ENCODE measurements at regions not wholly inside any gene's neighbourhood (a gene's known extent, or its start where the extent isn't known, plus 50 kb on each side); places are given as distances from the start of the nearest gene placed in this dataset.
"Not testable (repeated sequence)": the region's sequence is repeated elsewhere in the genome, so short reads cannot be mapped to it uniquely, and the experiment has no call there.

- H3K79me2 ChIP-seq (ENCODE audit: insufficient read depth, low read length); H3K9me2 ChIP-seq (ENCODE audit: insufficient read depth); ATAC-seq; H3K36me3 ChIP-seq (ENCODE audit: control insufficient read depth in 1 of 2, insufficient read depth in 2 of 2, low read length in 2 of 2); H3K27ac ChIP-seq (ENCODE audit: low read depth, low read length); H3K9ac ChIP-seq (ENCODE audit: low read length); intact Hi-C loops (cut with micrococcal nuclease); RAD21 ChIA-PET (ENCODE audit: low non-redundant PET in 1 of 2, low total read pairs in 2 of 2, uncharacterized antibody in 2 of 2, unreplicated experiment in 2 of 2); H3K27me3 ChIP-seq (ENCODE audit: insufficient read depth, low read length); H4K20me1 ChIP-seq (ENCODE audit: insufficient read depth); BruUV-seq (replicated peaks); CTCF ChIA-PET; POLR2A ChIA-PET; H3K4me3 ChIP-seq (replicated peaks in 1 of 2; ENCODE audit: low read depth in 1 of 2, low read length in 2 of 2); H2AFZ ChIP-seq (ENCODE audit: low read depth, low read length, poor library complexity, severe bottlenecking); H3K4me2 ChIP-seq (ENCODE audit: low read length); H3K9me3 ChIP-seq (ENCODE audit: control insufficient read depth in 1 of 2, insufficient read depth in 1 of 2, low read depth in 1 of 2, low read length in 2 of 2); DNase-seq (ENCODE audit: low read depth, low spot score): not testable (repeated sequence)
- peaks cover 7 to 12% of the 10 kb centered on the region in 2 experiments; a peak in 3 of 4 replicates for H3K4me1 ChIP-seq (ENCODE audit: control insufficient read depth in 1 of 2, insufficient read depth in 2 of 2, low read length in 2 of 2)
Observed at GRCh38 chr2:87658357-87658756, 89.5 kb upstream of the PLGLB2 start.

GRCh38 chr2:87658976-87659375, 88.9 kb upstream of the PLGLB2 start:
- H3K4me2 ChIP-seq (ENCODE audit: low read length); H3K27ac ChIP-seq (ENCODE audit: low read depth, low read length); H4K20me1 ChIP-seq (ENCODE audit: insufficient read depth); H3K79me2 ChIP-seq (ENCODE audit: insufficient read depth, low read length); H2AFZ ChIP-seq (ENCODE audit: low read depth, low read length, poor library complexity, severe bottlenecking); RAD21 ChIA-PET (ENCODE audit: low non-redundant PET in 1 of 2, low total read pairs in 2 of 2, uncharacterized antibody in 2 of 2, unreplicated experiment in 2 of 2); H3K4me3 ChIP-seq (replicated peaks in 1 of 2; ENCODE audit: low read depth in 1 of 2, low read length in 2 of 2); intact Hi-C loops (cut with micrococcal nuclease); H3K9ac ChIP-seq (ENCODE audit: low read length); H3K9me3 ChIP-seq (ENCODE audit: control insufficient read depth in 1 of 2, insufficient read depth in 1 of 2, low read depth in 1 of 2, low read length in 2 of 2); POLR2A ChIA-PET; ATAC-seq; DNase-seq (ENCODE audit: low read depth, low spot score); CTCF ChIA-PET; H3K9me2 ChIP-seq (ENCODE audit: insufficient read depth); H3K36me3 ChIP-seq (ENCODE audit: control insufficient read depth in 1 of 2, insufficient read depth in 2 of 2, low read length in 2 of 2); H3K27me3 ChIP-seq (ENCODE audit: insufficient read depth, low read length); BruUV-seq (replicated peaks): not testable (repeated sequence)
- peaks cover 7 to 12% of the 10 kb centered on the region in 2 experiments; a peak in 3 of 4 replicates for H3K4me1 ChIP-seq (ENCODE audit: control insufficient read depth in 1 of 2, insufficient read depth in 2 of 2, low read length in 2 of 2)

- ATAC-seq; intact Hi-C loops (cut with micrococcal nuclease); RAD21 ChIA-PET (ENCODE audit: low non-redundant PET in 1 of 2, low total read pairs in 2 of 2, uncharacterized antibody in 2 of 2, unreplicated experiment in 2 of 2); H3K9ac ChIP-seq (ENCODE audit: low read length); DNase-seq (ENCODE audit: low read depth, low spot score); H3K27me3 ChIP-seq (ENCODE audit: insufficient read depth, low read length); BruUV-seq (replicated peaks); H3K79me2 ChIP-seq (ENCODE audit: insufficient read depth, low read length); H4K20me1 ChIP-seq (ENCODE audit: insufficient read depth); H3K4me2 ChIP-seq (ENCODE audit: low read length); POLR2A ChIA-PET; H3K9me3 ChIP-seq (ENCODE audit: control insufficient read depth in 1 of 2, insufficient read depth in 1 of 2, low read depth in 1 of 2, low read length in 2 of 2); CTCF ChIA-PET; H3K36me3 ChIP-seq (ENCODE audit: control insufficient read depth in 1 of 2, insufficient read depth in 2 of 2, low read length in 2 of 2); H3K9me2 ChIP-seq (ENCODE audit: insufficient read depth); H3K27ac ChIP-seq (ENCODE audit: low read depth, low read length); H2AFZ ChIP-seq (ENCODE audit: low read depth, low read length, poor library complexity, severe bottlenecking); H3K4me3 ChIP-seq (replicated peaks in 1 of 2; ENCODE audit: low read depth in 1 of 2, low read length in 2 of 2): not testable (repeated sequence)
- H3K4me1 ChIP-seq (ENCODE audit: control insufficient read depth in 1 of 2, insufficient read depth in 2 of 2, low read length in 2 of 2) = peaks cover 7 to 12% of the 10 kb centered on the region in 2 experiments; a peak in 3 of 4 replicates
Observed at GRCh38 chr2:87660164-87660563, 87.7 kb upstream of the PLGLB2 start.
